ENCODE measurements at regions not wholly inside any gene's neighbourhood (a gene's known extent, or its start where the extent isn't known, plus 50 kb on each side); places are given as distances from the start of the nearest gene placed in this dataset.

- TF ChIP-seq CTCF (IDR thresholded peaks at IDR 0.05) (no peak), EZH2phosphoT487 (IDR thresholded peaks at IDR 0.05) (no peak)
These were observed 1387.7 kb upstream of the ACO1 start for GRCh38 chr9:30996761-30997160.

All from neural progenitor cell (in vitro differentiated cells).